ENCODE measurements at regions not wholly inside any gene's neighbourhood (a gene's known extent, or its start where the extent isn't known, plus 50 kb on each side); places are given as distances from the start of the nearest gene placed in this dataset.
"Not testable (repeated sequence)": the region's sequence is repeated elsewhere in the genome, so short reads cannot be mapped to it uniquely, and the experiment has no call there.

GRCh38 chr11:38043060-38043459 lies 1445.0 kb upstream of the RAG2 start:
- DNase-seq (ENCODE audit: low read depth in 4 of 4, low spot score in 1 of 4) = no peak

- no peak for DNase-seq (ENCODE audit: low read depth in 4 of 4, low spot score in 1 of 4)
Observed at GRCh38 chr11:38038777-38039176, 1440.7 kb upstream of the RAG2 start.

- no peak for DNase-seq (ENCODE audit: low read depth in 4 of 4, low spot score in 1 of 4)
Observed at GRCh38 chr11:38019072-38019775, 1421.2 kb upstream of the RAG2 start.

- DNase-seq (ENCODE audit: low read depth in 4 of 4, low spot score in 1 of 4) = no peak
Observed at GRCh38 chr11:38014405-38014804, 1416.4 kb upstream of the RAG2 start.

GRCh38 chr11:38013157-38013556 lies 1415.1 kb upstream of the RAG2 start:
- DNase-seq (ENCODE audit: low read depth in 4 of 4, low spot score in 1 of 4) = no peak

- DNase-seq (ENCODE audit: low read depth in 4 of 4, low spot score in 1 of 4) = no peak
Observed at GRCh38 chr11:38011496-38011895, 1413.5 kb upstream of the RAG2 start.

GRCh38 chr11:38009932-38010331 lies 1411.9 kb upstream of the RAG2 start:
- DNase-seq (ENCODE audit: low read depth in 4 of 4, low spot score in 1 of 4) = no peak

- no peak for DNase-seq (ENCODE audit: low read depth in 4 of 4, low spot score in 1 of 4)
Observed at GRCh38 chr11:38006466-38006865, 1408.4 kb upstream of the RAG2 start.

GRCh38 chr11:38005597-38005996 lies 1407.6 kb upstream of the RAG2 start:
- no peak for DNase-seq (ENCODE audit: low read depth in 4 of 4, low spot score in 1 of 4)

- no peak for DNase-seq (ENCODE audit: low read depth in 4 of 4, low spot score in 1 of 4)
Observed at GRCh38 chr11:37999171-37999570, 1401.1 kb upstream of the RAG2 start.

- DNase-seq (ENCODE audit: low read depth in 4 of 4, low spot score in 1 of 4) = no peak
Observed at GRCh38 chr11:37995886-37996285, 1397.8 kb upstream of the RAG2 start.

- no peak for DNase-seq (ENCODE audit: low read depth in 4 of 4, low spot score in 1 of 4)
Observed at GRCh38 chr11:37988031-37988430, 1390.0 kb upstream of the RAG2 start.

GRCh38 chr11:37984991-37985390 lies 1387.0 kb upstream of the RAG2 start:
- no peak for DNase-seq (ENCODE audit: low read depth in 4 of 4, low spot score in 1 of 4)

- no peak for DNase-seq (ENCODE audit: low read depth in 4 of 4, low spot score in 1 of 4)
Observed at GRCh38 chr11:37978647-37979046, 1380.6 kb upstream of the RAG2 start.

- DNase-seq (ENCODE audit: low read depth in 4 of 4, low spot score in 1 of 4) = no peak
Observed at GRCh38 chr11:37973941-37974340, 1375.9 kb upstream of the RAG2 start.

GRCh38 chr11:37972691-37973090 lies 1374.7 kb upstream of the RAG2 start:
- DNase-seq (ENCODE audit: low read depth in 4 of 4, low spot score in 1 of 4) = no peak

- not testable (repeated sequence) for DNase-seq (ENCODE audit: low read depth in 4 of 4, low spot score in 1 of 4)
Observed at GRCh38 chr11:37969336-37969735, 1371.3 kb upstream of the RAG2 start.

GRCh38 chr11:37968148-37968547 lies 1370.1 kb upstream of the RAG2 start:
- no peak for DNase-seq (ENCODE audit: low read depth in 4 of 4, low spot score in 1 of 4)

GRCh38 chr11:37967635-37968034 lies 1369.6 kb upstream of the RAG2 start:
- DNase-seq (ENCODE audit: low read depth in 4 of 4, low spot score in 1 of 4) = no peak

GRCh38 chr11:37963440-37963839 lies 1365.4 kb upstream of the RAG2 start:
- no peak for DNase-seq (ENCODE audit: low read depth in 4 of 4, low spot score in 1 of 4)

- no peak for DNase-seq (ENCODE audit: low read depth in 4 of 4, low spot score in 1 of 4)
Observed at GRCh38 chr11:37957717-37958116, 1359.7 kb upstream of the RAG2 start.

- DNase-seq (ENCODE audit: low read depth in 4 of 4, low spot score in 1 of 4) = no peak
Observed at GRCh38 chr11:37951996-37952395, 1354.0 kb upstream of the RAG2 start.

- no peak for DNase-seq (ENCODE audit: low read depth in 4 of 4, low spot score in 1 of 4)
Observed at GRCh38 chr11:37948258-37948657, 1350.2 kb upstream of the RAG2 start.

Data from stimulated activated CD4-positive, alpha-beta T cell treated with anti-CD3 and anti-CD28 coated beads, Interleukin-1b, Interleukin-23, amount 100 ng/mL, for 24 hours (primary cell).